ENCODE measurements at regions not wholly inside any gene's neighbourhood (a gene's known extent, or its start where the extent isn't known, plus 50 kb on each side); places are given as distances from the start of the nearest gene placed in this dataset.

DNA sequence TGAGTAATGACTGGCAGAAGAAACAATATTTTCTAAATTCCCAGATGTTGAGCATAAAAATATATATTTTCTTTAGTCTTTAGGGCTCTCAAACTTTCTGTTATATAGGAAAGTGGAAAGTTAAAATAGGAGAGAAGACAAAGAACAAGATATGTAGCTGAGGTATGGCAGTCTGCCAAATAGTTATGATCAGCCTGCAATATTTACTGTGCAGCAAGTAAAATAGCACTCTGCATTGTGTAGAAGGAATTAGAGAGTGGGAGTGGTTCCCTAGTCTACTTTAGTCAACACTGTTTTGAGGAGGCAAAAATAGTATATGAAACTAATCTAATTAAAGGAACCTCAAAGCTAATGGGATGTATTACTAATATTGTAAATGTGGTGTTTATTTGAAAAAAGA lies 978.1 kb upstream of the ALCAM start:
- TF ChIP-seq, protein P1, sequence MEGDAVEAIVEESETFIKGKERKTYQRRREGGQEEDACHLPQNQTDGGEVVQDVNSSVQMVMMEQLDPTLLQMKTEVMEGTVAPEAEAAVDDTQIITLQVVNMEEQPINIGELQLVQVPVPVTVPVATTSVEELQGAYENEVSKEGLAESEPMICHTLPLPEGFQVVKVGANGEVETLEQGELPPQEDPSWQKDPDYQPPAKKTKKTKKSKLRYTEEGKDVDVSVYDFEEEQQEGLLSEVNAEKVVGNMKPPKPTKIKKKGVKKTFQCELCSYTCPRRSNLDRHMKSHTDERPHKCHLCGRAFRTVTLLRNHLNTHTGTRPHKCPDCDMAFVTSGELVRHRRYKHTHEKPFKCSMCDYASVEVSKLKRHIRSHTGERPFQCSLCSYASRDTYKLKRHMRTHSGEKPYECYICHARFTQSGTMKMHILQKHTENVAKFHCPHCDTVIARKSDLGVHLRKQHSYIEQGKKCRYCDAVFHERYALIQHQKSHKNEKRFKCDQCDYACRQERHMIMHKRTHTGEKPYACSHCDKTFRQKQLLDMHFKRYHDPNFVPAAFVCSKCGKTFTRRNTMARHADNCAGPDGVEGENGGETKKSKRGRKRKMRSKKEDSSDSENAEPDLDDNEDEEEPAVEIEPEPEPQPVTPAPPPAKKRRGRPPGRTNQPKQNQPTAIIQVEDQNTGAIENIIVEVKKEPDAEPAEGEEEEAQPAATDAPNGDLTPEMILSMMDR (IDR thresholded peaks at IDR 0.05; ENCODE audit: borderline replicate concordance, extremely low read depth, low read length, poor library complexity, severe bottlenecking), result no peak
- no peak for TF ChIP-seq EZH2 (IDR thresholded peaks at IDR 0.05; ENCODE audit: borderline replicate concordance, low read depth, low read length, severe bottlenecking)
